WI38 (cell line): ENCODE measurements at regions not wholly inside any gene's neighbourhood (a gene's known extent, or its start where the extent isn't known, plus 50 kb on each side); places are given as distances from the start of the nearest gene placed in this dataset.
"Not testable (repeated sequence)": the region's sequence is repeated elsewhere in the genome, so short reads cannot be mapped to it uniquely, and the experiment has no call there.

ENCODE experiments used
- H3K4me3 ChIP-seq: 2 replicates; pipeline ENCODE4 v1.5.1; 2011; ENCODE audit warnings: low read depth, mild to moderate bottlenecking, control low read depth, low read length
- CTCF ChIP-seq: IDR thresholded peaks from 2 replicates; pipeline ENCODE4 v1.5.1; 2012; ENCODE audit warnings: low read depth, mild to moderate bottlenecking, control low read depth, low read length

- H3K4me3 ChIP-seq: no peak overlapping the region
- no peak for TF ChIP-seq CTCF
Measured at GRCh38 chr4:82275431-82276331, 98.1 kb downstream of the HNRNPD start.

- not testable (repeated sequence) for H3K4me3 ChIP-seq
Measured at GRCh38 chr4:82274700-82275099, 99.1 kb downstream of the HNRNPD start.

GRCh38 chr4:82272523-82272922 is 101.3 kb downstream of the HNRNPD start:
- H3K4me3 ChIP-seq: not testable (repeated sequence)

GRCh38 chr4:82271915-82272480 is 101.8 kb downstream of the HNRNPD start:
- H3K4me3 ChIP-seq: not testable (repeated sequence)

- TF ChIP-seq CTCF: no peak
- no peak overlapping the region for H3K4me3 ChIP-seq
Measured at GRCh38 chr4:82268826-82269193, 105.0 kb downstream of the HNRNPD start.

- peak; percentile 69 for TF ChIP-seq CTCF
- H3K4me3 ChIP-seq: no peak overlapping the region
Measured at GRCh38 chr4:82268050-82268825, 105.6 kb downstream of the HNRNPD start.

GRCh38 chr4:82267506-82267905 is 106.3 kb downstream of the HNRNPD start:
- H3K4me3 ChIP-seq: no peak overlapping the region
- TF ChIP-seq CTCF: no peak

GRCh38 chr4:82266345-82266744 is 107.4 kb downstream of the HNRNPD start:
- TF ChIP-seq CTCF: no peak
- H3K4me3 ChIP-seq: no peak overlapping the region
